ACHN (cell line): ENCODE measurements at regions not wholly inside any gene's neighbourhood (a gene's known extent, or its start where the extent isn't known, plus 50 kb on each side); places are given as distances from the start of the nearest gene placed in this dataset.
"Not testable (repeated sequence)": the region's sequence is repeated elsewhere in the genome, so short reads cannot be mapped to it uniquely, and the experiment has no call there.

Experiments
- DNase-seq: peaks from one replicate; pipeline ENCODE4 v3.0.0-alpha.2; 2015
- in situ Hi-C: cut with HindIII; loops from 2 replicates; pipeline ENCODE4 v1.10.0; 2017; ENCODE audit warnings: low sequenced_read_pairs, low pct_ligation_motif_present, low pct_unique_long_range_greater_than_20kb

- no peak for DNase-seq
- in situ Hi-C loops, result no loop called here
Measured at GRCh38 chr2:13197248-13197647, 480.5 kb downstream of the TRIB2 start.

GRCh38 chr2:13201924-13202323, 485.2 kb downstream of the TRIB2 start:
- peak; percentile 9 for DNase-seq
- in situ Hi-C loops, result no loop called here

GRCh38 chr2:13212115-13212514, 495.4 kb downstream of the TRIB2 start:
- in situ Hi-C loops, result no loop called here

GRCh38 chr2:13218205-13218604, 501.5 kb downstream of the TRIB2 start:
- DNase-seq, result no peak
- in situ Hi-C loops, result no loop called here

More at GRCh38 chr2:13212115-13212514, 495.4 kb downstream of the TRIB2 start:
- no peak for DNase-seq

- DNase-seq, result no peak
- in situ Hi-C loops, result no loop called here
Measured at GRCh38 chr2:13227578-13227977, 510.8 kb downstream of the TRIB2 start.

- in situ Hi-C loops, result no loop called here
- no peak for DNase-seq
Measured at GRCh38 chr2:13230221-13230620, 513.5 kb downstream of the TRIB2 start.

- no peak for DNase-seq
- in situ Hi-C loops, result no loop called here
Measured at GRCh38 chr2:13240061-13240460, 523.3 kb downstream of the TRIB2 start.

GRCh38 chr2:13240789-13241487, 524.2 kb downstream of the TRIB2 start:
- no peak for DNase-seq
- in situ Hi-C loops, result no loop called here

GRCh38 chr2:13252615-13253014, 535.9 kb downstream of the TRIB2 start:
- no peak for DNase-seq
- in situ Hi-C loops, result no loop called here

GRCh38 chr2:13255485-13255884, 538.7 kb downstream of the TRIB2 start:
- in situ Hi-C loops, result no loop called here
- no peak for DNase-seq

GRCh38 chr2:13260402-13260801, 543.7 kb downstream of the TRIB2 start:
- in situ Hi-C loops, result no loop called here
- DNase-seq, result no peak

- in situ Hi-C loops, result no loop called here
- DNase-seq, result no peak
Measured at GRCh38 chr2:13266166-13266565, 549.4 kb downstream of the TRIB2 start.

GRCh38 chr2:13284688-13285087, 568.0 kb downstream of the TRIB2 start:
- DNase-seq, result no peak
- in situ Hi-C loops, result no loop called here

- DNase-seq, result no peak
- in situ Hi-C loops, result no loop called here
Measured at GRCh38 chr2:13289310-13289709, 572.6 kb downstream of the TRIB2 start.

GRCh38 chr2:13308478-13308805, 591.7 kb downstream of the TRIB2 start:
- in situ Hi-C loops, DNase-seq: not testable (repeated sequence)

GRCh38 chr2:13308989-13309388, 592.3 kb downstream of the TRIB2 start:
- DNase-seq, result no peak
- in situ Hi-C loops, result no loop called here

- DNase-seq, result no peak
- in situ Hi-C loops, result no loop called here
Measured at GRCh38 chr2:13332060-13332459, 615.3 kb downstream of the TRIB2 start.

GRCh38 chr2:13334071-13334470, 617.3 kb downstream of the TRIB2 start:
- in situ Hi-C loops, DNase-seq: not testable (repeated sequence)

- DNase-seq, result no peak
- in situ Hi-C loops, result no loop called here
Measured at GRCh38 chr2:13334545-13334944, 617.8 kb downstream of the TRIB2 start.

GRCh38 chr2:13335862-13336535, 619.3 kb downstream of the TRIB2 start:
- DNase-seq, result no peak
- in situ Hi-C loops, result no loop called here
